Renal cortex interstitium (tissue), 11 donors: ENCODE measurements at regions not wholly inside any gene's neighbourhood (a gene's known extent, or its start where the extent isn't known, plus 50 kb on each side); places are given as distances from the start of the nearest gene placed in this dataset.

Experiments
- DNase-seq, 11 donors: peaks; one replicate each; pipeline ENCODE4 v3.0.0-alpha.2; 2013; ENCODE audit warnings: low read depth in 9 of 11, low spot score in 4 of 11; ENCODE audit errors: extremely low read depth in 1 of 11

- DNase-seq, result no peak
Measured at GRCh38 chr18:30328839-30329238, 713.7 kb downstream of the DSC3 start.

GRCh38 chr18:30302181-30302580 lies 740.4 kb downstream of the DSC3 start:
- no peak for DNase-seq

GRCh38 chr18:30298769-30299168 lies 743.8 kb downstream of the DSC3 start:
- no peak for DNase-seq

- DNase-seq, result no peak
Measured at GRCh38 chr18:30288662-30289414, 753.7 kb downstream of the DSC3 start.

- DNase-seq, result peak; percentile 33 to 77 (median 49)
Measured at GRCh38 chr18:30280861-30281470, 761.6 kb downstream of the DSC3 start.

- no peak for DNase-seq
Measured at GRCh38 chr18:30280186-30280585, 762.4 kb downstream of the DSC3 start.

GRCh38 chr18:30277676-30278075 lies 764.9 kb downstream of the DSC3 start:
- DNase-seq, result no peak

- no peak for DNase-seq
Measured at GRCh38 chr18:30271716-30272115, 770.8 kb downstream of the DSC3 start.

GRCh38 chr18:30265190-30265589 lies 777.4 kb downstream of the DSC3 start:
- no peak for DNase-seq

GRCh38 chr18:30254331-30254730 lies 788.2 kb downstream of the DSC3 start:
- no peak for DNase-seq

- DNase-seq, result no peak
Measured at GRCh38 chr18:30248056-30248455, 794.5 kb downstream of the DSC3 start.

- DNase-seq, result peak in 1 of 11 donors; percentile 9
Measured at GRCh38 chr18:30245766-30246455, 796.6 kb downstream of the DSC3 start.

- DNase-seq, result no peak
Measured at GRCh38 chr18:30234755-30235154, 807.8 kb downstream of the DSC3 start.

- no peak for DNase-seq
Measured at GRCh38 chr18:30211112-30211511, 831.4 kb downstream of the DSC3 start.

- DNase-seq, result no peak
Measured at GRCh38 chr18:30208546-30208945, 834.0 kb downstream of the DSC3 start.

GRCh38 chr18:30192216-30192615 lies 850.3 kb downstream of the DSC3 start:
- no peak for DNase-seq

- DNase-seq, result no peak
Measured at GRCh38 chr18:30186245-30186644, 856.3 kb downstream of the DSC3 start.

GRCh38 chr18:30177056-30177455 lies 865.5 kb downstream of the DSC3 start:
- DNase-seq, result no peak

- DNase-seq, result no peak
Measured at GRCh38 chr18:30175621-30176225, 866.8 kb downstream of the DSC3 start.

GRCh38 chr18:30175061-30175574 lies 867.4 kb downstream of the DSC3 start:
- no peak for DNase-seq
